SK-N-SH (cell line): ENCODE measurements at regions not wholly inside any gene's neighbourhood (a gene's known extent, or its start where the extent isn't known, plus 50 kb on each side); places are given as distances from the start of the nearest gene placed in this dataset.

ENCODE experiments used
- CTCF ChIA-PET: fragments of 300-600, 350-600 bp; formaldehyde crosslinking; extraction: SDS; loops from one replicate; lab custom pipeline; 2021; lab: Yijun Ruan, JAX
- POLR2A ChIA-PET: fragments of 350-600 bp; sonication (Branson Sonifier 250); formaldehyde crosslinking; extraction: SDS; loops from one replicate; lab custom pipeline; 2020; ENCODE audit warnings: antibody characterized with exemption, inconsistent platforms; lab: Yijun Ruan, JAX
- DNase-seq: peaks from one replicate; pipeline ENCODE4 v3.0.0; 2012
- H2AFZ ChIP-seq: fragments of 200-600 bp; sonication (generic); 2 replicates; pipeline ENCODE4 v1.8.1; 2016; ENCODE audit warnings: antibody characterized with exemption, mild to moderate bottlenecking, low read depth
- H3F3A ChIP-seq: fragments of 200-600 bp; sonication (generic); replicated peaks from 2 replicates; pipeline ENCODE3; 2016; ENCODE audit warnings: antibody characterized with exemption, mild to moderate bottlenecking; ENCODE audit not compliant: insufficient read depth
- H3K27ac ChIP-seq, 2 experiments: fragments of 200-500 bp in 1 of 2; fragments of 200-600 bp in 1 of 2; sonication (Bioruptor generic) in 1 of 2; sonication (generic), shearing (Covaris generic) in 1 of 2; 2 replicates each; pipeline versions ENCODE4 v1.5.1 to v1.6.1; 2014 to 2016; ENCODE audit warnings: low read depth in 2 of 2, inconsistent platforms in 1 of 2, low read length in 1 of 2, mild to moderate bottlenecking in 1 of 2, mixed read lengths in 1 of 2
- H3K27me3 ChIP-seq: fragments of 200-600 bp; sonication (generic), shearing (Covaris generic); 2 replicates; pipeline ENCODE4 v1.6.1; 2016; ENCODE audit warnings: mixed run types; ENCODE audit not compliant: insufficient read depth
- H3K36me3 ChIP-seq, 2 experiments: fragments of 200-500 bp in 1 of 2; fragments of 200-600 bp in 1 of 2; sonication (Bioruptor generic) in 1 of 2; sonication (generic) in 1 of 2; replicated peaks in 1 of 2; 2 replicates each; pipeline versions ENCODE3 to v1.5.1; 2014 to 2016; ENCODE audit warnings: low read length in 1 of 2, mild to moderate bottlenecking in 1 of 2; ENCODE audit not compliant: insufficient read depth in 2 of 2, control insufficient read depth in 1 of 2
- H3K4me1 ChIP-seq, 2 experiments: fragments of 200-500 bp in 1 of 2; fragments of 200-600 bp in 1 of 2; sonication (Bioruptor generic) in 1 of 2; sonication (generic), shearing (Covaris generic) in 1 of 2; 2 replicates each; pipeline versions ENCODE4 v1.5.1 to v1.6.1; 2014 to 2016; ENCODE audit warnings: low read depth in 1 of 2, low read length in 1 of 2, mixed run types in 1 of 2; ENCODE audit not compliant: insufficient read depth in 2 of 2, control insufficient read depth in 1 of 2
- H3K4me2 ChIP-seq: fragments of 200-600 bp; sonication (generic), shearing (Covaris generic); 2 replicates; pipeline ENCODE4 v1.6.1; 2017; ENCODE audit warnings: mixed run types
- H3K4me3 ChIP-seq, 2 experiments: fragments of 200-500 bp in 1 of 2; fragments of 200-600 bp in 1 of 2; sonication (Bioruptor generic) in 1 of 2; sonication (generic), shearing (Covaris generic) in 1 of 2; 2 replicates each; pipeline versions ENCODE4 v1.5.1 to v1.8.1; 2014 to 2016; ENCODE audit warnings: low read depth in 2 of 2, inconsistent platforms in 1 of 2, low read length in 1 of 2, mild to moderate bottlenecking in 1 of 2, mixed read lengths in 1 of 2, moderate library complexity in 1 of 2
- H3K79me2 ChIP-seq: fragments of 200-600 bp; sonication (generic); 2 replicates; pipeline ENCODE4 v1.8.1; 2017; ENCODE audit warnings: mild to moderate bottlenecking; ENCODE audit not compliant: insufficient read depth
- H3K9ac ChIP-seq: fragments of 200-600 bp; sonication (generic); 2 replicates; pipeline ENCODE4 v1.6.1; 2017; ENCODE audit warnings: mixed run types
- H3K9me2 ChIP-seq: fragments of 200-600 bp; sonication (generic); 2 replicates; pipeline ENCODE4 v1.6.1; 2017; ENCODE audit warnings: mixed run types
- H3K9me3 ChIP-seq: fragments of 200-600 bp; sonication (generic); 2 replicates; pipeline ENCODE4 v1.6.1; 2017; ENCODE audit warnings: mixed run types, mild to moderate bottlenecking, moderate library complexity
- H4K20me1 ChIP-seq: fragments of 200-600 bp; sonication (generic); 2 replicates; pipeline ENCODE4 v1.6.1; 2017; ENCODE audit warnings: mild to moderate bottlenecking, mixed run types; ENCODE audit not compliant: insufficient read depth
- FOSL2 ChIP-seq: IDR thresholded peaks from 2 replicates; pipeline ENCODE4 v1.4.0; 2012; ENCODE audit warnings: low read depth, mild to moderate bottlenecking, moderate library complexity, borderline replicate concordance
- GATA2 ChIP-seq: sonication (generic); formaldehyde crosslinking; IDR thresholded peaks from 2 replicates; pipeline ENCODE4 v1.5.0; 2020; ENCODE audit warnings: mild to moderate bottlenecking, missing genetic modification reagents
- IRF3 ChIP-seq: fragments of 150-350 bp; IDR thresholded peaks from 2 replicates; pipeline ENCODE4 v1.6.1; 2016; ENCODE audit warnings: mild to moderate bottlenecking, low read depth, low read length
- JUND ChIP-seq: IDR thresholded peaks from 2 replicates; pipeline ENCODE4 v1.4.0; 2012
- MXI1 ChIP-seq: IDR thresholded peaks from 2 replicates; pipeline ENCODE4 v1.6.1; 2012; ENCODE audit warnings: mild to moderate bottlenecking, low read depth, low read length, improper control_type of control experiment
- NFIC ChIP-seq: IDR thresholded peaks from 2 replicates; pipeline ENCODE4 v1.4.0; 2012; ENCODE audit warnings: borderline replicate concordance
- POLR2AphosphoS5 ChIP-seq: IDR thresholded peaks from 2 replicates; pipeline ENCODE4 v1.6.1; 2012; ENCODE audit warnings: low read depth, low read length
- RAD21 ChIP-seq: IDR thresholded peaks from 2 replicates; pipeline ENCODE4 v1.6.1; 2012; ENCODE audit warnings: mild to moderate bottlenecking, low read length
- SMC3 ChIP-seq: IDR thresholded peaks from 2 replicates; pipeline ENCODE4 v1.6.1; 2012; ENCODE audit warnings: low read depth, low read length, improper control_type of control experiment
- TAF1 ChIP-seq: IDR thresholded peaks from 2 replicates; pipeline ENCODE4 v1.6.1; 2012; ENCODE audit warnings: low read depth, mild to moderate bottlenecking, low read length, moderate library complexity, borderline replicate concordance
- USF1 ChIP-seq: IDR thresholded peaks from 2 replicates; pipeline ENCODE4 v1.4.0; 2012; ENCODE audit warnings: low read depth, borderline replicate concordance
- USF2 ChIP-seq: fragments of 150-350 bp; IDR thresholded peaks from 2 replicates; pipeline ENCODE4 v1.6.1; 2017; ENCODE audit warnings: antibody characterized with exemption, low read length, low read depth, borderline replicate concordance
- YY1 ChIP-seq: IDR thresholded peaks from 2 replicates; pipeline ENCODE4 v1.4.0; 2012; ENCODE audit warnings: low read depth, mild to moderate bottlenecking
- ZBTB33 ChIP-seq: IDR thresholded peaks from 2 replicates; pipeline ENCODE4 v1.4.0; 2012; ENCODE audit warnings: low read depth, borderline replicate concordance
- WGBS: methylation state at CpG from one replicate; pipeline ENCODE4 v1.1.6; 2017; ENCODE audit warnings: low lambda C conversion rate; 5-methylcytosine and 5-hydroxymethylcytosine counted together

- no peak overlapping the region for H2AFZ ChIP-seq
- no peaks in the 10 kb centered on the region for H3K9me2 ChIP-seq
- no peak overlapping the region for H3K27ac ChIP-seq
- no peaks in the 10 kb centered on the region for H3K4me1 ChIP-seq
- H3K27me3 ChIP-seq, result no peaks in the 10 kb centered on the region
- no peak overlapping the region for H3K4me2 ChIP-seq
- TF ChIP-seq YY1, result no peak
- TF ChIP-seq ZBTB33, result no peak
- no peak for TF ChIP-seq POLR2AphosphoS5
- TF ChIP-seq TAF1, result no peak
- no peak for TF ChIP-seq RAD21
- no peak for TF ChIP-seq IRF3
- no peak for TF ChIP-seq USF1
- no peak for TF ChIP-seq SMC3
- TF ChIP-seq GATA2 (CRISPR knock-in tag), result no peak
- TF ChIP-seq NFIC, result no peak
- no peak for TF ChIP-seq USF2
- TF ChIP-seq JUND, result no peak
- no peak for TF ChIP-seq FOSL2
- TF ChIP-seq MXI1, result no peak
- H4K20me1 ChIP-seq, result no peaks in the 10 kb centered on the region
- no peaks in the 10 kb centered on the region for H3F3A ChIP-seq
- no peaks in the 10 kb centered on the region for H3K79me2 ChIP-seq
- H3K9me3 ChIP-seq, result no peaks in the 10 kb centered on the region
- H3K9ac ChIP-seq, result no peak overlapping the region
- WGBS, result 39% methylated on average over 1 of the region's 1 CpG
- H3K4me3 ChIP-seq, result no peak overlapping the region
- DNase-seq, result no peak
- POLR2A ChIA-PET, result no interaction called here
- CTCF ChIA-PET, result interaction anchor here (0.9 kb wide), 1 partner anchor 62 kb away, joined by 3 read pairs; no protein-coding TSS in a partner anchor
- no peaks in the 10 kb centered on the region for H3K36me3 ChIP-seq
These were observed 297.6 kb upstream of the NRXN1 start for GRCh38 chr2:51329512-51329911.

GRCh38 chr2:51324051-51324450, 292.1 kb upstream of the NRXN1 start:
- no peaks in the 10 kb centered on the region for H3K4me1 ChIP-seq
- peak; percentile 8 for DNase-seq
- H3K4me2 ChIP-seq, result no peak overlapping the region
- H3K36me3 ChIP-seq, result no peaks in the 10 kb centered on the region
- H3K4me3 ChIP-seq, result no peak overlapping the region
- no peaks in the 10 kb centered on the region for H3K79me2 ChIP-seq
- no peak overlapping the region for H3K27ac ChIP-seq
- H3K9me3 ChIP-seq, result no peaks in the 10 kb centered on the region
- H3K27me3 ChIP-seq, result no peaks in the 10 kb centered on the region
- ChIA-PET CTCF (no interaction called here), POLR2A (no interaction called here)
- H3K9me2 ChIP-seq, result no peaks in the 10 kb centered on the region
- no peak overlapping the region for H2AFZ ChIP-seq
- no peak for TF ChIP-seq MXI1
- no peak overlapping the region for H3K9ac ChIP-seq
- H3F3A ChIP-seq, result no peaks in the 10 kb centered on the region
- H4K20me1 ChIP-seq, result no peaks in the 10 kb centered on the region
- WGBS, result 11% methylated on average over 4 of the region's 4 CpGs
